Testis (tissue), 2 donors: ENCODE measurements at regions not wholly inside any gene's neighbourhood (a gene's known extent, or its start where the extent isn't known, plus 50 kb on each side); places are given as distances from the start of the nearest gene placed in this dataset.

Experiments
- DNase-seq: peaks from one replicate; pipeline ENCODE4 v3.0.0-alpha.2; 2019
- H3K27ac ChIP-seq, 2 donors: fragments of 200-600 bp; sonication (generic); one replicate each; pipeline ENCODE4 v1.5.1; 2019
- H3K27me3 ChIP-seq: fragments of 200-600 bp; sonication (generic); one replicate; pipeline ENCODE4 v1.5.1; 2019
- H3K36me3 ChIP-seq: fragments of 200-600 bp; sonication (generic); one replicate; pipeline ENCODE4 v1.5.1; 2017; ENCODE audit warnings: low read depth; ENCODE audit errors: missing control alignments
- H3K4me1 ChIP-seq: fragments of 200-600 bp; sonication (generic); one replicate; pipeline ENCODE4 v1.5.1; 2019
- H3K4me3 ChIP-seq, 2 donors: fragments of 200-600 bp; sonication (generic); one replicate each; pipeline ENCODE4 v1.5.1; 2017 to 2019
- H3K9me3 ChIP-seq: fragments of 200-600 bp; sonication (generic); one replicate; pipeline ENCODE4 v1.5.1; 2017
- POLR2A ChIP-seq: fragments of 450-650 bp; IDR thresholded peaks from one replicate; pipeline ENCODE4 v1.6.1; 2017; ENCODE audit warnings: antibody characterized with exemption, mild to moderate bottlenecking, moderate library complexity
- WGBS, 2 donors: methylation state at CpG; one replicate each; pipeline ENCODE4 v1.1.5; 2018; 5-methylcytosine and 5-hydroxymethylcytosine counted together
- intact Hi-C: fragments of 100-400 bp; cut with DNase I; formaldehyde crosslinking; loops from one replicate; pipeline ENCODE4 v1.15.1; 2023; ENCODE audit warnings: low total_unique reads
- TF ChIP-seq, protein P1 (sequence below), 3 experiments: fragments of 450-650 bp in 2 of 3; fragments of 200-600 bp in 1 of 3; sonication (generic) in 1 of 3; IDR thresholded peaks; one replicate each; pipeline ENCODE4 v1.5.1; 2016 to 2019; ENCODE audit warnings: antibody characterized with exemption in 3 of 3, mild to moderate bottlenecking in 2 of 3, moderate library complexity in 1 of 3

- no peaks in the 10 kb centered on the region for H3K36me3 ChIP-seq
- H3K27ac ChIP-seq: no peak overlapping the region
- TF ChIP-seq, protein P1, sequence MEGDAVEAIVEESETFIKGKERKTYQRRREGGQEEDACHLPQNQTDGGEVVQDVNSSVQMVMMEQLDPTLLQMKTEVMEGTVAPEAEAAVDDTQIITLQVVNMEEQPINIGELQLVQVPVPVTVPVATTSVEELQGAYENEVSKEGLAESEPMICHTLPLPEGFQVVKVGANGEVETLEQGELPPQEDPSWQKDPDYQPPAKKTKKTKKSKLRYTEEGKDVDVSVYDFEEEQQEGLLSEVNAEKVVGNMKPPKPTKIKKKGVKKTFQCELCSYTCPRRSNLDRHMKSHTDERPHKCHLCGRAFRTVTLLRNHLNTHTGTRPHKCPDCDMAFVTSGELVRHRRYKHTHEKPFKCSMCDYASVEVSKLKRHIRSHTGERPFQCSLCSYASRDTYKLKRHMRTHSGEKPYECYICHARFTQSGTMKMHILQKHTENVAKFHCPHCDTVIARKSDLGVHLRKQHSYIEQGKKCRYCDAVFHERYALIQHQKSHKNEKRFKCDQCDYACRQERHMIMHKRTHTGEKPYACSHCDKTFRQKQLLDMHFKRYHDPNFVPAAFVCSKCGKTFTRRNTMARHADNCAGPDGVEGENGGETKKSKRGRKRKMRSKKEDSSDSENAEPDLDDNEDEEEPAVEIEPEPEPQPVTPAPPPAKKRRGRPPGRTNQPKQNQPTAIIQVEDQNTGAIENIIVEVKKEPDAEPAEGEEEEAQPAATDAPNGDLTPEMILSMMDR (IDR thresholded peaks at IDR 0.05): no peak
- TF ChIP-seq POLR2A: no peak
- WGBS, 2 donors: 76 to 84% methylated on average over 4 of the region's 4 CpGs
- no peak overlapping the region for H3K4me3 ChIP-seq
- no peaks in the 10 kb centered on the region for H3K9me3 ChIP-seq
- no peaks in the 10 kb centered on the region for H3K4me1 ChIP-seq
- H3K27me3 ChIP-seq: no peaks in the 10 kb centered on the region
- intact Hi-C loops: no loop called here
- no peak for DNase-seq
Measured at GRCh38 chr7:15854841-15855524, 168.5 kb upstream of the MEOX2 start.

GRCh38 chr7:15853832-15854470 lies 167.5 kb upstream of the MEOX2 start:
- WGBS, 2 donors: 55 to 61% methylated on average over 2 of the region's 2 CpGs
- Histone ChIP-seq H3K36me3 (no peaks in the 10 kb centered on the region), H3K9me3 (no peaks in the 10 kb centered on the region), H3K4me1 (no peaks in the 10 kb centered on the region), H3K4me3 (no peak overlapping the region), H3K27me3 (no peaks in the 10 kb centered on the region), H3K27ac (no peak overlapping the region)
- no peak for TF ChIP-seq POLR2A
- TF ChIP-seq, protein P1 (IDR thresholded peaks at IDR 0.05): no peak
- intact Hi-C loops: no loop called here
- DNase-seq: no peak

DNA sequence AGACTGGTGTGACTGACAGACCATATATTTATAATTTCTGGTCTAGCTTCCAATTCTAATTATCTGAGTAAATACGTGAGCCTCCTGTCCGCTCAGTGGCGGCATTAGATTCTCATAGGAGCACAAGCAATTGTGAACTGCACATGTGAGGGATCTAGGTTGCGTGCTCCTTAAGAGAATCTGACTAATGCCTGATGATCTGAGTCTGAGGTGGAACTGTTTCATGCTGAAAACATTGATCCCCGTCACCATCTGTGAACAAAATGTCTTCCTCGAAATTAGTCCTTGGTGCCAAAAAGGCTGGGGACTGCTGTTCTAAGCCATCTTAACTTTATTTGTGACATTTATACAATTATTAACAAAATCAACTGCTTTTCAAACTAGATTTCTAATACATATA lies 164.7 kb upstream of the MEOX2 start:
- no peaks in the 10 kb centered on the region for H3K27me3 ChIP-seq
- intact Hi-C loops: no loop called here
- H3K4me1 ChIP-seq: no peaks in the 10 kb centered on the region
- no peaks in the 10 kb centered on the region for H3K9me3 ChIP-seq
- no peak for DNase-seq
- 87 to 96% methylated on average over 6 of the region's 6 CpGs for WGBS, 2 donors
- H3K36me3 ChIP-seq: no peaks in the 10 kb centered on the region
- no peak overlapping the region for H3K4me3 ChIP-seq
- TF ChIP-seq, protein P1 (IDR thresholded peaks at IDR 0.05): no peak
- no peak for TF ChIP-seq POLR2A
- no peak overlapping the region for H3K27ac ChIP-seq

DNA sequence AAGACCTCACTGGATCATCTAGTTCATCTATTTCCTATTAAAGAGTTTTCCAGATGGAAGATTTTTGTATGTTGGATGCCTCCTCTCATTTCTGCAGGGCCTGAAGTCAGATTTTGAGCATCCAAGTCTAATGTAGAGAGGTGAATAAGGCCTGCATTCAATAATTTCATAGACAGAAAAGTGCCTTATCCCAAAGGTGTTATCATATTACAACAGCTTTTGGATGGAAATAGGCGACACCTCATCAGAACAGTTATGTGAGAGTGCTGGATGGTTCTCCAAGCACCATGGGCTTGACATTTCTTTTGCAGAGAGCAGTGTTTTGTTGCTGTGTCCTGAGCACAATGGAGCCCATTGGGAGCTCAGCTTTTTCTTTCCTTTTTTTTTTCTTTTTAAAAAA lies 162.4 kb upstream of the MEOX2 start:
- no peaks in the 10 kb centered on the region for H3K27me3 ChIP-seq
- H3K9me3 ChIP-seq: no peaks in the 10 kb centered on the region
- no peak overlapping the region for H3K27ac ChIP-seq
- TF ChIP-seq, protein P1 (IDR thresholded peaks at IDR 0.05): no peak
- TF ChIP-seq POLR2A: no peak
- H3K36me3 ChIP-seq: no peaks in the 10 kb centered on the region
- no peaks in the 10 kb centered on the region for H3K4me1 ChIP-seq
- WGBS, 2 donors: 86 to 88% methylated on average over 1 of the region's 1 CpG
- H3K4me3 ChIP-seq: no peak overlapping the region
- no peak for DNase-seq
- intact Hi-C loops: no loop called here

GRCh38 chr7:15848362-15848761 lies 161.9 kb upstream of the MEOX2 start:
- no peak for DNase-seq
- Histone ChIP-seq H3K9me3 (no peaks in the 10 kb centered on the region), H3K4me1 (no peaks in the 10 kb centered on the region), H3K27me3 (no peaks in the 10 kb centered on the region), H3K4me3 (no peak overlapping the region), H3K27ac (no peak overlapping the region), H3K36me3 (no peaks in the 10 kb centered on the region)
- intact Hi-C loops: no loop called here
- no peak for TF ChIP-seq POLR2A
- TF ChIP-seq, protein P1 (IDR thresholded peaks at IDR 0.05): no peak
- WGBS, 2 donors: 60 to 72% methylated on average over 3 of the region's 3 CpGs
